Right ventricle myocardium inferior (tissue), 1 donor: ENCODE measurements at regions not wholly inside any gene's neighbourhood (a gene's known extent, or its start where the extent isn't known, plus 50 kb on each side); places are given as distances from the start of the nearest gene placed in this dataset.
"Not testable (repeated sequence)": the region's sequence is repeated elsewhere in the genome, so short reads cannot be mapped to it uniquely, and the experiment has no call there.

ENCODE experiments used
- ATAC-seq: fragments of 200-7000 bp; cut with Tn5 transposase; one replicate; pipeline ENCODE4 v1.9.1; 2020; ENCODE audit warnings: mild to moderate bottlenecking, moderate library complexity
- DNase-seq: peaks from one replicate; pipeline ENCODE4 v3.0.0; 2021; ENCODE audit errors: missing footprints
- intact Hi-C: fragments of 100-400 bp; cut with DNase I; formaldehyde crosslinking; loops from one replicate; pipeline ENCODE4 v1.11.0; 2022
- donor health status: DM: no; HTN: yes; CAD: no; lungs with severe emphysema.

DNA sequence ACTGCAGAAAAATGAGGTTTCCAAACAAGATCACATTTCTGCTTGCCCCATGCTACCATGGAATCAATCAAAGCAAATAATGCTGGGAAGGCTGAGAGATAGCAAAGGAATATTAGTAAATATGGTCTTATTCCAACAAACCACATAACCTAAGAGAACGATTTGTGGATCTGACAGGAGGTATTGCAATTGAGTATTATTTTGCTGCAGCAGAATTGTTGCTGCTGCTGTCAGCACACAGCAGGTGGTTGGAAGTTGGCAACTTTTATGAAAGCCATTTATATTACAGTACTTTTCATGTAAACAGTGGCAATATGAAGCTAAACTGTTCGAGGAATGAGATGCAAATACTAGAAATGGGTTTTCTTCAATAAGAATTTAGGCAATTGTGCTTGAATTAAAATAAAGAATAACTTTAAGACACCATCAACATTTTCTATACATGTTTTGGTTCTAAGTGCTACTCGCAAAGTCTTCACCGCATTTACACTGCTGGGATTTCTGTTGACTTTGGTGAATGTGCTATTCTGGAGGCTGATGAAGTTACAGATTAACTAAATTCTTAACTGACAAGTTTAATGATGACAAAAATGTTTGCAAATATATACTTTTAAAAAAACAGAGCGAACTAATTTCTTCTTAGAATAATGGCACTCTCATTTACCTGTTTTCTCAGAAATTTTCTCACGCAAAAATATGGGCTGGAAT is 1285.7 kb downstream of the CNTNAP5 start:
- intact Hi-C loops: no loop called here
- no peak for DNase-seq
- no peak for ATAC-seq

DNA sequence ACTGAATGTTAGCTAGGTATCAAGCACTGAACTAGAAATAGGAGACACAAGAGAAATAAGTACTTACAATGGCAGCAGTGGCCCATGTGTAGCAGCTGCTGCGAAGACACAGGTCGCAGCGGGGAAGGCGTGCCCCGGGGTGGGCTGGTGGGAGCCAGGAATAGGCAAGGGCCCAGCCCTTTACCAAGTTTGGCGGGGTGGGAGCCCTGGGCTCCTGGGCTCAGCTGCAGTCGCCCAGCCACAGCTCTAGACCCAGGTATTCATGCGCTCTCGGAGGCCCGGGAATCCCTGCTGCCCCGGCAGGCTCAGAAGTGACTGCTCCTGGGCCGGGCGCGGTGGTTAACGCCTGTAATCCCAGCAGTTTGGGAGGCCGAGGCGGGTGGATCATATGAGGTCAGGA is 1287.3 kb downstream of the CNTNAP5 start:
- DNase-seq: no peak
- no peak for ATAC-seq
- intact Hi-C loops: no loop called here

DNA sequence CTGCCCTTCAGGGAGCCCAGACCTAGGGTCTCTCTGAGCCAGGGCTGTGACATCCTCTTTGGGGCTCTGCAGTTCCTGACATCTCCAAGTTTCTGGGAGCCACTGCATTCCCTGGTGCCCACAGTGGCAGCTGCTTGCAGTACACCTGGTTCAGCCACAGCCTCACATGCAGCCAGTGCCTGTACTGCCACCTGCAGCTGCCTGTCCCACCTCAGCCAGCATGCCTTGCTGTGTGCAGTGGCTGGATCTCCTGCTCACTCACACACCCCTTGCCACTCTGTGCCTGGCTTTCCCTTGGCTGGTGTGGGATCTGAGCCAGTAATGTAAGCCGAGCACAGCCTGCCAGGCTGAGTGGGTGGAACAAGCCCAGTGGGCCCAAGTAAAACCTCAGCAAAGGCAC is 1288.7 kb downstream of the CNTNAP5 start:
- no peak for ATAC-seq
- intact Hi-C loops: no loop called here
- DNase-seq: no peak

DNA sequence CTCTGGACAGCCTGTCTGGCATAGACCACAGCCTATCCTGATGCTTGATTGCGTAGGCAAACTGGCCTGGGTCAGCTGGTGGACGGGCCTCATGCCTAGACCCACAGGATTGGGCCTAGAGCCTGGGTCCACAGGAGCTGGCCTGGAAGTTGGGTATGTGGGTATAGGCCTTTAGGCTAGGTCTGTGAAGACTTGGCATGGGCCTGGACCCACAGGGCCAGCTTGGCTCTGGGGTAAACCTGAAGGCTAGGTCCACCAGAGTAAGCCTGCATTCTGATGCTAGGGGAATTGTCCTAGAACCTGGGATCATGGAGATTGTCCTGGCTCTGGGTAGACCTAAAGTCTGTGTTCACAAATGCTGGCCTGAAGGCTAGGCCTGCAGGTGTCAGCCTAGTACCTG is 1293.7 kb downstream of the CNTNAP5 start:
- ATAC-seq (no peak), DNase-seq (no peak)
- intact Hi-C loops: no loop called here

DNA sequence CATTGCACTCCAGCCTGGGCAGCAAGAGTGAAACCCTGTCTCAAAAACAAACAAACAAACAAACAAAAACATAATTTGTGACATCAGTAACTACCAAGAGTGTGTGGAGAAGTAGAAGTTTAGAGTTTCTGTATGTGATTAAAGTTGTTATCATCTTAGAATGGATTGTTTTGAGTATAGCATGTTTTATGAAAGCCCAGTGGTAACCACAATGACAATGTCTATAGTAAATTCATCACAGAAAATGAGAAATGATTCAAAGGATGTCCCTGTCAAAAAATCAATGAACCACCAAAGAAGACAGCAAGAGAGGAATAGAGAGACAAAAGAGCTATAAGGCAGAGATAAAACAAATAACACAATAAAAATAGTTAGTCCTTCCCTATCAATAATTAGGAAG is 1299.2 kb downstream of the CNTNAP5 start:
- DNase-seq: no peak
- ATAC-seq: no peak
- intact Hi-C loops: no loop called here

DNA sequence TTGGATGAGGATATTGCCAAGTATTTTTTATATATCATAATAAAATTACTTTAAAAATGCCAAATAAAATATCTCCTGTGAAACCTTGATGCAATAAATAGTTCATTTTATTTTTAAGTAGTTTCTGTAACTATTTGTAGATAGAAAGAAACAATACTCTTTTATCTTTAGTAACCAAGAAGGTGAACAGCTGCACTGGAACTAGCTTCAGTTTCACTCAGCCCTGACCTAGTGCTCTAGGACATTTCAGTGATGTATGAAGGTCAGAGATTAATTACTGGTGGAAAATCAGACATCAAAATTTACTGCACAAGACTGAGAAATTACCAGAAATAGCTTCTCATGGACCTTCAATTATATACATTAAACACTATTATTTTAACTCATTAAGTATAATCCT is 1305.0 kb downstream of the CNTNAP5 start:
- no peak for ATAC-seq

DNA sequence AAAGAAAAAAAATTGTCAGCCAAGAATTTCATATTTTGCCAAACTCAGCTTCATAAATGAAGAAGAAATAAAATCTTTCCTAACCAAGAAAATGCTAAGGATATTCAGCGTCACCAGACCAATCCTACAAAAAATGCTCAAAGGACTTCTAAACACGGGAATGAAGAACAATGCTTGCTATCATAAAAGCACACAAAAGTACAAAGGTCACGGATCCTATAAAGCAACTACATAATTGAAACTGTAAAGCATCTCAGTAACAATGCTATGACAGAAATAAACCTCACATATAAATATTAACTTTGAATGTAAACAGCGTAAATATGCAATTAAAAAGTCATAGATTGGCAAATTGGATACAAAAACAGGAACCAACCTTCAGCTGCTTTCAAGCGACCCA is 1314.6 kb upstream of the GYPC start:
- DNase-seq (no peak), ATAC-seq (no peak)
- intact Hi-C loops: no loop called here

More for the DNA sequence above, 1305.0 kb downstream of the CNTNAP5 start:
- no peak for DNase-seq
- intact Hi-C loops: no loop called here

DNA sequence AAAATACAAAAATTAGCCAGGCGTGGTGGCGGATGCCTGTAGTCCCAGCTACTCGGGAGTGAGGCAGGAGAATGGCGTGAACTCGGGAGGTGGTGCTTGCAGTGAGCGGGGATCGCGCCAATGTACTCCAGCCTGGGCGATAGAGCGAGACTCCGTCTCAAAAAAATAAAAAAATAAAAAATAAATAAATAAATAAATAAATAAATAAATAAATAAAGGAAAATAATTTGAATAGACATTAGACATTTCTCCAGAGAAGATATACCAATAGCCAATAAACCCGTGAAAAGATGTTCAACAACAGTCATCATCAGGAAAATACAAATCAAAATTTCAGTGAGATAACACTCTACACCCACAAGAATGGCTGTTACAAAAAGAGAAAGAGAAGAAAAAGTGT is 1302.4 kb upstream of the GYPC start:
- ATAC-seq, intact Hi-C loops: not testable (repeated sequence)

DNA sequence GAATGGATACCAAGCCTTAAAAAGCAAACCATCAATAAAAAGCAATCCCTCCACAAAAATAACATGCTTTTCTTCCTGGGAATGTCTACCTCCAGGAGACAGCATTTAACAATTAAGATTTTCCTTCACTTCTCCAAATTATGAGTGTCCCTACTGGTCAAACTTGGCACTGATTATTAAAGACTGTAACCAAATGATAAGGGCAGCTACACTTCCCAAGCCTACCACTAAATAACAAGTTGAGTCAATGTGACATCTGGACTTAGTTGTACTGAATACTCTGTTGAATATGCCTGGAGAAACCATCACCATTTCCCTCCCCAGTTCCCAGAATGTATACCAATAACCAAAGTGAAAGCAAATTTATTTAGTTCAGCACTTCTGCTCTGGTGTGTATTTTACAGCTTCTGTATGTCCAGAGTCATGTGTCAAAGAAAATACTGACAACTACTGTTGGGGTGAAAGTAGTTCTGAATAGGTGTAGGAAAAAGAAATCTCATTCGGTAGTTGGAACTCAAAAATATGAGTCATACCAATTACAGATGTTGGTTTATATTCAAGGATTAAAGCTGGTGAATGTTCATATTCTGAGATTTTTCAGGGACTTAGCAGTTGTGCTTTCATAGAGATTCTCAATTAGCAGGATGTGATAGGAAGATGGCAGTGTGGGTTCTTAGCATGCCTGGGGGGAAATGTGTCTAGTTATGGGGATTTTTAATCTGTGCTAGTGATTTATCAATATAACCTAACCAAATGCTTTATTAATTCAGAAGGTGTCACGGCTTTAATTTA is 1291.6 kb upstream of the GYPC start:
- ATAC-seq (no peak), DNase-seq (no peak)
- intact Hi-C loops: no loop called here

More for the DNA sequence above, 1302.4 kb upstream of the GYPC start:
- DNase-seq: not testable (repeated sequence)

DNA sequence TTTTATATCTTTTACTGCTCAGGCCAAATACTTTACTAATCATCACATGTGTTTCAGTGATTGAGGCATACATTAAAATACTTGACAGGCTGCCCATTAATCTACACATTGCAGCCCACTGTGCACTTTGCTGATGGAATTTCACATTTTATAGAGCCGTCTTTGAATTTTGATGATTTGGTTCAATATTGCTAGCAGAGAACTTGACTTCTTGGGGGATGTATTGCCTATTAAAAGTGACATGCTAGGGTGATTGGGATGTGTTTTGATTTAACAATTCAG is 1291.0 kb upstream of the GYPC start:
- intact Hi-C loops: no loop called here
- DNase-seq: no peak
- no peak for ATAC-seq

DNA sequence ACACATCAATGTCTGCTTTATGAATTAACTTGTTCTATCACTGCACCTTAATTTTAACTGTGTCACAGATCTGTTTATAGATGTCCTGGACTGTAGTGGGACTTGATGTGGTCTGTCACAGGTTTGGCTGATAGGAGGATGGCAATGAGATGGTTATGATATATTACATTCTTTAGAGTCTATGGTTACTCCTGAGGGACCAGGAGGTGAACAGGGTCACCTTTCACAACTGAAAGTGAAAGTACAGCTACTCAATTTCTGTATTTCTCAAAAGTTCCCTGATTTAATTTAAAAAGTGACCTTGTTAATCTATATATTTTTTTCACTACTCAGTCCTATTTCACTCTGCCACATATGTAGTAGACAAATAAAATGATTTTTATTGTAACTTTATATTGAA is 1284.1 kb upstream of the GYPC start:
- DNase-seq (no peak), ATAC-seq (no peak)
- intact Hi-C loops: no loop called here

DNA sequence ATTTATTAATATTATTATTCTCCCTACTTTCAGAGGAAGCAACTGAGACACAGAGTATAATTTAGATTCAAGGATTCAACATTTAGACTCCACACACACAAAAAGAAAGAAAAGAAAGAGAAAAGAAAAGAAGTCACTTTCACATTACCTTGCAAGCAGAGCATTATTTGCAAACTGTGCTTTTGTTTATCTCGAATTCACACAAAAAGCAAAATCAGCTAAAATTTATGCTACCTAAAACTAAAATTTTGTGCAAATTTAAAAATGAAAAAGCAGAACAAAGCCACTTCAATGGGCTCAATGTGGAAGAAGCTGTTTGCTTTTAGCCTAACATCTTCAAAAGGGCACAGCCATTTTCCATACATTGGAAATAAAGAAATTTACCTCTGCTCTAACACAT is 1282.7 kb upstream of the GYPC start:
- no peak for ATAC-seq
- DNase-seq: no peak
- intact Hi-C loops: no loop called here

DNA sequence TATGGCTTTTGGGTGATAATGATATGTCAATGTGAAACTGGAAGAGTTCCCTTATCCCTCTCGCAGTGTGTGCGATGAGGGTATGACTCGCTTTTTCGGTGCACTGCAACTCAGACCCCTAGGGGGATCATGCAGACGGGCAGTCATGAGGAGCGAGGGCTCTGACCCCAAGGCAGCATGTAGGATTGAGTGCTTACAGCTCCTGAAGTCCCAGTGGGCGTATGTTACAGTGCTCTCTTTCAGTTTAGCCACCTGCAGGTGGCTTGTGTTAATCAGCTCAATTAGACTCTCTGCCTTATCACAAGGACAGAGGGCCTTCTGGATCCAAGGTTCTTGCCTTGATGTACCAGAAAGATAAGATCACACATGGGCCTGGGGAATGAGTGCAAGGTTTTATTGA is 1269.9 kb upstream of the GYPC start:
- no peak for DNase-seq
- intact Hi-C loops: no loop called here
- no peak for ATAC-seq

DNA sequence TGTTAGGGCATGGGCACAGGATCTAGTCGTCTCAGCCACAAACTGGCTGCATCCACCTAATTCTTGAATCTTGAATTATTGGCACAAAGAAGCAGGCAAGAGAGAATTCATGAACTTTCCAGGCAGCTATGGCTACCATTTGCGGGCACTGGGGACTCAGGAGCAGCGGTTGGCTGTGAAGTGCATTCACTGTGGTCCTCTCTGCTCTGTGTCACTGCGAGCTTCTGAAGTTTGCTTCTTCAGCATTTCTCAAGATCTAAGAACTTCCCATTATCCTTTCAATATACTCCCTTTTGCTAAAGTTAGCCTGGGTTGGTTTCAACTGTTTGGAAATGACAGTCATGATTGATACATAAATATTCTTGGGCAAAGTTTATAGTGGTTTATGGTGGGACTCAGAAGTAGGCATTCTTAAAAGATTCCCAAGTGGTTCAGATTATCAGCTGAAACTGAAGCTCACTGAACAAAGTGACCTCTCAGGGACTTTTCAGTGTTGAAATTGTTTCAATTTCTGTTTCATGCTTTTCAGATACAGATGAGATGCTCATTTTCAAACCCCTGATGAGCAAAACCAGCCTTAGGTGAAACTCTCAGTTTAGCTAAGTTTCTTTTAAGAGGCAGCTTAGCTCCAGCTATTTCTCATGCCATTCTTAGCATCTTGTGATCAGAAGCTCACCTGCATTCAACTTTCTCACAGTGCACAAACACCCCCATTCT is 1258.3 kb upstream of the GYPC start:
- DNase-seq (no peak), ATAC-seq (no peak)
- intact Hi-C loops: no loop called here

DNA sequence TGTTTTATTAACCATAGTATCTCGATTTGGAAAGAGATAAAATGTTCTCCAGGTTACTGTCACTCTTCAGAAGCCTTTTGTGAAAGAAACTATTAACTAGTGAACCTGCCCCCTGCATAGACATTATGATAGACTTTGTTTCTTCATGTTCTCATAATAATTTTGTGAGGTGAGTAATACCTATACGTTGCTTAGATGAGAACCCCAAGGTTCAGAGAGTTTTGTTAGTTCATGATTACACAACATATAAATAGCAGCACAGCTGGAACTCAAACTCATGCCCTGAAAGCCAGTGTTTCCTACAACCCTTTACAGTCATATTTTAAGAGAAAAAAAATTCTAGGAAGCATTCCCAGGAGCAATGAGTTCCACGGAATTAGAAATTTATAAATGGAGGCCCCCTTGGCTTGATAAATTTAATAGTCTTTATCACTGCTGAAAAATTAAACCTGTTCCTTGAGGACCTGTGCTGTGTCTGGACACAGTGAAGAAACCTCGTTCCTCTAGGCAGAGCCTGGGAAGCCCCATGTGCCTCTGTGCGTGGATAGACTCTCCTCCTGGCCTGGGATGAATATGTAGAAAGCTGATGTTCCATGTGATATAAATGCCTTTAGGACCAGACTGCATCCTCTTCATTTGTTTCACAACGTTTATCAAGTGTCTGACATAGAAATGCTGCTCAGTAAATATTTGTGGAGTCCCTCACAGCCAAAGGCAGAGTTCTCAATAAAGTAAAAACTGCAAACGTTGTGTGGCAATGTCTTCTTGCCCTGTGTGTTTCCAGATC is 1257.0 kb upstream of the GYPC start:
- no peak for ATAC-seq
- DNase-seq: no peak
- intact Hi-C loops: no loop called here

DNA sequence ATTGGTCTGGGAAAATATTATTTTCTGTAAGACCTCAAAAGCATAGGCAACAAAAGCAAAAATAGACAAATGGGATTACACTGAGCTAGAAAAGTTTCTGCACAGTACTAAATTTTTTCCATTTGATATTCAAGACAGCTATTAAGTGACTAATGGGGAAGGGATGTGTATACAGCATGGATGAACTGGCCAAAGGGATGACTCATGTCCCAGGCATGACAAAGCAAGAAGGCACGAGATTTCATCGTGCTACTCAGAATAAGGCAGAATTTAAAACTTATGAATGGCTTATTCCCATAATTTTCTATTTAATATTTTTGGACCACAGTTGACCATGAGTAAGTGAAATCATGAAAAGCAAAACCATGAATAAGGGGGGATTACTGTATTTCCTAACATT is 1250.1 kb upstream of the GYPC start:
- ATAC-seq (no peak), DNase-seq (no peak)
- intact Hi-C loops: no loop called here

DNA sequence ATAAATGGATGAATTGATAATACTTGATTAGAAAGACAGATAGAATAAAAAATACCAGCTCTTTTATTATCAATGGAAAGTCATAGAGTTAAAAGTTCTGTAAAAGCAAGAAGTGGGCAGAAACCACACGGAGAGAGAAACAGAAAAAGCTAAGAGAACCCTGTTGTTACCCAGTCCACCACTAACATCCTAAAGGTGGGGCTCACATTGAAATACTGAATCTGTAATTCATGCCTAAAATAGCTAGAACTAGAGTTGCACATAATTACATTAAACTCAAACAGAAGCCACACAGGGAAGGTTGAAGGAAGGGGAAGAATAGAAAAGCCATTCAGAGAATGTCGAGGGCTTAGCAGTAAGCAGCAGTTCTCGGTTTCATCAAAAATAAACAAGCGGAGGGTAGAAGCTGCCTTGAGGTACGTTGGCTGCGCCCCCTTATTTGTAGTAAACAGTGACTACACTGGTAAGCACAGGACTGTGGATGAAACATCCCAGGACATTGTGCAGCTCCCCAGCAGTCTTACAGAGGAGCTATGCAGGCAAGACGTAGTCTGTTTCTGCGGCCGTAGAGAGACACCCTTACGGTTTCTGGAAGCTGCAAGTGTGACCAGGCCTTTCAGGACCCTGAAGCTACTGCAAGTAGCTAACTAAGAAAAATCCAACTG is 1247.0 kb upstream of the GYPC start:
- DNase-seq: no peak
- ATAC-seq: no peak
- intact Hi-C loops: no loop called here

DNA sequence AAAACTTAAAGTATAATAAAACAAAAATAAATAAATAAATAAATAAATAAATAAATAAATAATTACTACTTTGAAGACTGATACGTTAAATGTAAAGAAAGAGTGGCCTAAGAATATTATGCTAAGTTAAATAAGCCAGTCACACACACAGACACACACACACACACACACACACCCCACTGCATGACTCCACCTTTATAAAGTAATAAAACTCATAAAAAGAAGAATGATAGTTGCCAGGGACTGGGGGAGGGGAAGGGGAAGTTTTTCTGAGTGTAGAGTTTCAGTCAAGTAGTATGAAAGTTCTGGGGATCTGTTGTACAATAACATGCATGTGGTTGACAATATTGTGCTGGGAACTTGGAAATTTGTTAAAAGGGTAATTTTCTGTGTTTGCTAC is 1237.5 kb upstream of the GYPC start:
- intact Hi-C loops: no loop called here
- ATAC-seq (no peak), DNase-seq (no peak)

DNA sequence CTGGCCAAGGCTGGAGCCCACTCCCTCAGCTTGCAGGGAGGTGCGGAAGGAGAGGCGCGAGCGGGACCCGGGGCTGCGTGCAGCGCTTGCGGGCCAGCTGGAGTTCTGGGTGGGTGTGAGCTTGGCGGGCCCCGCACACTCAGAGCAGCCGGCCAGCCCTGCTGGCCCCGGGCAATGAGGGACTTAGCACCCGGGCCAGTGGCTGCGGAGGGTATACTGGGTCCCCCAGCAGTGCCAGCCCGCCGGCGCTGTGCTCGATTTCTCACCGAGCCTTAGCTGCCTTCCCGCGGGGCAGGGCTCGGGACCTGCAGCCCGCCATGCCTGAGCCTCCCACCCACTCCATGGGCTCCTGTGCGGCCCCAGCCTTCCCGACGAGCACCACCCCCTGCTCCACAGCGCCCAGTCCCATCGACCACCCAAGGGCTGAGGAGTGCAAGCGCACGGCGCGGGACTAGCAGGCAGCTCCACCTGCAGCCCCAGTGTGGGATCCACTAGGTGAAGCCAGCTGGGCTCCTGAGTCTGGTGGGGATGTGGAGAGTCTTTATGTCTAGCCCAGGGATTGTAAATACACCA is 1233.7 kb upstream of the GYPC start:
- ATAC-seq, DNase-seq, intact Hi-C loops: not testable (repeated sequence)
